Sigmoid colon (tissue), 4 donors: ENCODE measurements at regions not wholly inside any gene's neighbourhood (a gene's known extent, or its start where the extent isn't known, plus 50 kb on each side); places are given as distances from the start of the nearest gene placed in this dataset.

ENCODE experiments used
- POLR2AphosphoS5 ChIP-seq, 4 donors: sonication (generic); formaldehyde crosslinking; IDR thresholded peaks; one replicate each; pipeline ENCODE4 v1.6.1; 2017; ENCODE audit warnings: antibody characterized with exemption in 4 of 4
- TF ChIP-seq, protein P1 (sequence below), 4 experiments: fragments of 450-650 bp in 3 of 4; fragments of 200-600 bp in 1 of 4; IDR thresholded peaks; one replicate each; pipeline ENCODE4 v1.5.1; 2016 to 2019; ENCODE audit warnings: antibody characterized with exemption in 4 of 4, mild to moderate bottlenecking in 3 of 4, moderate library complexity in 2 of 4

DNA sequence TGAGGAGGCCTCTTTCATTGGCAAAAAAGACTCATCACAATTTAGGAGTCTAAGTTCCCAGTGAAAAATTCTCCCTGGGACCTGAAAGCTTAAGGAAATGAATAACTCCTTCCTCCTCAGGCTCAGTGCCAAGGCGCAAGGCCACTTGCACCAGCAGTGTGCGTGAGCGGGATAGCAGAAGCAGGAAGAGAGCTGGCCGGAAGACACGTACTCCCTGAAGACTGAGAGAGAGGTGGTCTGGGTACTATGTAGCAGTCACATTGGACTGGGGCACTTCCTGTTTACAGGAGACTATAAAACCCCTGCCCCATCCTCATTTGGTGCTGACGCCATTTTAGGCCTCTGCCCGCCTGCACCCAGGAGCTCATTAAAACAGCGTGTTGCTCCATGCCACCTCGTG is 66.3 kb upstream of the IL33 start:
- TF ChIP-seq, protein P1, sequence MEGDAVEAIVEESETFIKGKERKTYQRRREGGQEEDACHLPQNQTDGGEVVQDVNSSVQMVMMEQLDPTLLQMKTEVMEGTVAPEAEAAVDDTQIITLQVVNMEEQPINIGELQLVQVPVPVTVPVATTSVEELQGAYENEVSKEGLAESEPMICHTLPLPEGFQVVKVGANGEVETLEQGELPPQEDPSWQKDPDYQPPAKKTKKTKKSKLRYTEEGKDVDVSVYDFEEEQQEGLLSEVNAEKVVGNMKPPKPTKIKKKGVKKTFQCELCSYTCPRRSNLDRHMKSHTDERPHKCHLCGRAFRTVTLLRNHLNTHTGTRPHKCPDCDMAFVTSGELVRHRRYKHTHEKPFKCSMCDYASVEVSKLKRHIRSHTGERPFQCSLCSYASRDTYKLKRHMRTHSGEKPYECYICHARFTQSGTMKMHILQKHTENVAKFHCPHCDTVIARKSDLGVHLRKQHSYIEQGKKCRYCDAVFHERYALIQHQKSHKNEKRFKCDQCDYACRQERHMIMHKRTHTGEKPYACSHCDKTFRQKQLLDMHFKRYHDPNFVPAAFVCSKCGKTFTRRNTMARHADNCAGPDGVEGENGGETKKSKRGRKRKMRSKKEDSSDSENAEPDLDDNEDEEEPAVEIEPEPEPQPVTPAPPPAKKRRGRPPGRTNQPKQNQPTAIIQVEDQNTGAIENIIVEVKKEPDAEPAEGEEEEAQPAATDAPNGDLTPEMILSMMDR (IDR thresholded peaks at IDR 0.05): no peak
- no peak for TF ChIP-seq POLR2AphosphoS5 (IDR thresholded peaks at IDR 0.05)
